ENCODE measurements at regions not wholly inside any gene's neighbourhood (a gene's known extent, or its start where the extent isn't known, plus 50 kb on each side); places are given as distances from the start of the nearest gene placed in this dataset.
A peak's percentile ranks its signal among the peaks of the same experiment; 100 is the strongest.
"Not testable (repeated sequence)": the region's sequence is repeated elsewhere in the genome, so short reads cannot be mapped to it uniquely, and the experiment has no call there.

- not testable (repeated sequence) for DNase-seq
Observed at GRCh38 chr1:172839639-172840038, 180.7 kb downstream of the FASLG start.

GRCh38 chr1:172843444-172843843 lies 184.5 kb downstream of the FASLG start:
- no peak for DNase-seq

GRCh38 chr1:172845371-172845770 lies 186.5 kb downstream of the FASLG start:
- no peak for DNase-seq

GRCh38 chr1:172845865-172846264 lies 187.0 kb downstream of the FASLG start:
- DNase-seq, result no peak

- not testable (repeated sequence) for DNase-seq
Observed at GRCh38 chr1:172847814-172848213, 188.9 kb downstream of the FASLG start.

- no peak for DNase-seq
Observed at GRCh38 chr1:172849653-172850052, 190.8 kb downstream of the FASLG start.

- DNase-seq, result no peak
Observed at GRCh38 chr1:172851077-172851476, 192.2 kb downstream of the FASLG start.

GRCh38 chr1:172851856-172852255 lies 193.0 kb downstream of the FASLG start:
- DNase-seq, result no peak

GRCh38 chr1:172855983-172856382 lies 194.8 kb downstream of the TNFSF18 start:
- DNase-seq, result not testable (repeated sequence)

- DNase-seq, result no peak
Observed at GRCh38 chr1:172863031-172863430, 187.7 kb downstream of the TNFSF18 start.

- DNase-seq, result no peak
Observed at GRCh38 chr1:172867216-172867818, 183.4 kb downstream of the TNFSF18 start.

GRCh38 chr1:172870901-172871606 lies 179.7 kb downstream of the TNFSF18 start:
- DNase-seq, result no peak

- no peak for DNase-seq
Observed at GRCh38 chr1:172874950-172875349, 175.8 kb downstream of the TNFSF18 start.

GRCh38 chr1:172875892-172876291 lies 174.8 kb downstream of the TNFSF18 start:
- DNase-seq, result no peak

GRCh38 chr1:172882385-172882784 lies 168.4 kb downstream of the TNFSF18 start:
- no peak for DNase-seq

- DNase-seq, result no peak
Observed at GRCh38 chr1:172882791-172883386, 167.9 kb downstream of the TNFSF18 start.

GRCh38 chr1:172883387-172883791 lies 167.4 kb downstream of the TNFSF18 start:
- no peak for DNase-seq

- no peak for DNase-seq
Observed at GRCh38 chr1:172883844-172884243, 166.9 kb downstream of the TNFSF18 start.

- no peak for DNase-seq
Observed at GRCh38 chr1:172885411-172885810, 165.3 kb downstream of the TNFSF18 start.

- DNase-seq, result peak in 1 of 2 experiments; percentile 19
Observed at GRCh38 chr1:172885971-172886370, 164.8 kb downstream of the TNFSF18 start.

- no peak for DNase-seq
Observed at GRCh38 chr1:172887162-172887561, 163.6 kb downstream of the TNFSF18 start.

GRCh38 chr1:172893146-172893841 lies 157.4 kb downstream of the TNFSF18 start:
- no peak for DNase-seq

- no peak for DNase-seq
Observed at GRCh38 chr1:172894349-172895049, 156.2 kb downstream of the TNFSF18 start.
